GM21786 (cell line): ENCODE measurements at regions not wholly inside any gene's neighbourhood (a gene's known extent, or its start where the extent isn't known, plus 50 kb on each side); places are given as distances from the start of the nearest gene placed in this dataset.
"Not testable (repeated sequence)": the region's sequence is repeated elsewhere in the genome, so short reads cannot be mapped to it uniquely, and the experiment has no call there.

Source experiments
- ATAC-seq: cut with Tn5 transposase; IDR thresholded peaks from one replicate; pipeline ENCODE4 v1.9.1; 2021; ENCODE audit not compliant: unreplicated experiment

DNA sequence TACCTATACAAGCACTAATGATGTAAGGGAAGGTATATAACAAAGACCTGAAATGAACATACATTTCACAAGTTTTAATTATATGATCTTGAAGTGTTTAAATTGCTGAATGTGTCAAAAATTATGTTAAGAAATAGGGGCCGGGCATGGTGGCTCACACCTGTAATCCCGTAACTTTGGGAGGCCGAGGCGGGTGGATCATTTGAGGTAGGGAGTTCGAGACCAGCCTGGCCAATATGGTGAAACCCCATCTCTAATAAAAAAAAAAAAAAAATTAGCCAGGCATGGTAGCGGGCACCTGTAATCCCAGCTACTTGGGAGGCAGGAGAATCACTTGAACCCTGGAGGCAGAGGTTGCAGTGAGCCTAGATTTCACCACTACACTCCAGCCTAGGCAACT, 537.4 kb upstream of the STEAP1 start:
- ATAC-seq, result not testable (repeated sequence)

DNA sequence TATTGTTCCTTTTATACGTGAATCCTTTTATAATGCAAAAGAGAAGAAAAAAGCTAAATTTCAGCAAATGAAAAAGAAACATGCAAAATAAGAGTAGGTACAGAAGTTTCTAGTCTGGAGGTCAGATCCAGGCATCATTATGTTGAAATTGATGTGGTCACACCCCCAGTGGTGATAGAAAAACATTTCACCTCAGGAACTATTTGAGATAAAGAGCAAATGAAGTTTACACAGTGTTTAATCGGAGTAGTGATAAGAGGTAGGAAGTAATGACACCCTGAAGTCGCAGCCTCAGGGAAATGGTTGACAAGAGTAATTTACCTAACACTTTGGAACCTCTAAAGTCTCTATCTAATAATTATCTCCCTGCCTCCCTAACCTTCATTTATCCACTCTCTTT, 536.0 kb upstream of the STEAP1 start:
- ATAC-seq, result no peak

DNA sequence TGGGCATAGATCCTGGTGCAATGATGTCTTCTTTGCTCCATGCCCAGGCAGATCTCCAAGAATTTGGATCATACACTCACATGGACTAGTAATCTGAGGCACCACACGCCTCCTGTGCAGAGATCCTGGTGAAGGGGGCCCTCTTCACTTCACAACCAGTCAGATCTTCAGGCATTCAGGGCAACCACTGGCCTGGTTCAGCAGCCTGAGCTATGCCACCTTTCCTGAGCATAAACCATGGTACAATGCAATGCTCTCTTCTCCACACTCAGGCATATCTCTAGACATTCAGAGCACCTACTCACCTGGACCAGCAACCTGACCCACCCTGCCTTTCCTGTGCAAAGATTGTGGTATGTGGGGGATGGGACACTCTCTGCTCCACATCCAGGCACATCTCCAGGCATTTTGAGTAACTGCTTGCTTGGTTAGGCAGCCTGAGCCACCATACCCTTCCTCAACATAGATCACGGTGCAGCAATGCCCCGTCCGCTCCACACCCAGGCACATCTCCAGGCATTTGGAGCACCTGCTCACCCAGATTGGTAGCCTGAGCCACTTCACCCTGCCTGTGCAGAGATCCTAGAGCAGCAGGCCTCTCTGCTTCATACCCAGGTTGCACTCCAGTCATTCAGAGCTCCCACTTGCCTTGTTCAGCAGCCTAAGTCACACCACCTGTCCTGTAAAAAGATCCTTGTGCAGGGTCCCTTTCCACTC, 532.2 kb upstream of the STEAP1 start:
- no peak for ATAC-seq

DNA sequence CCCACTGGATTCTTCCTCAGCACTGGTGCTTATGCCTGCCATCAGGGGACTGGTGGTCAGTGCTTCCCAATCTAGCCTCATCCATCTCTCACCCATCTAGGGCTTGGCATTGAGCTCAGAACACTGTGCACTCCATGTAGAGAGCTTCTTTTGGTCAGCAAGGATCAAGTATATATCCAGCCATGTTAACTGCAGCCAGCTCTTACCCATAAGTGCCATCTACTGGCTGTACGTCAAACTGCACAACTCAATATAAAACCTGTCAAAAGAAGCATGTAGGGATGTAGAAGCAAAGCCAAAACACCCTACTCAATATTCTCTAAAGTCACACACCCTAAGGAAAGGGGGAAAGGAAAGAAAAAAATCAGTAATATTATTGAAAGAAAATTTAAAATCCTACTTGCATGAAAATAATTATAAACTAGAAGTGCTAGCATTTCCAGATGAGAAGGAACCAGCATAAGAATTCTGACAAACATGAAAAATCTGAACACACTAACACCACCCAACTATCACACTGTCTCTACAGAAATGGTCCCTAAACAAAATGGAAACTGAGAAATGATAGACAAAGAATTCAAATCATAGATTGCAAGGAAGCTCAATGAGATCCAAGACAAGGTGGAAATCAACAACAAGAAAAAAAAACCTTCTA, 531.1 kb upstream of the STEAP1 start:
- ATAC-seq, result peak; percentile 97

DNA sequence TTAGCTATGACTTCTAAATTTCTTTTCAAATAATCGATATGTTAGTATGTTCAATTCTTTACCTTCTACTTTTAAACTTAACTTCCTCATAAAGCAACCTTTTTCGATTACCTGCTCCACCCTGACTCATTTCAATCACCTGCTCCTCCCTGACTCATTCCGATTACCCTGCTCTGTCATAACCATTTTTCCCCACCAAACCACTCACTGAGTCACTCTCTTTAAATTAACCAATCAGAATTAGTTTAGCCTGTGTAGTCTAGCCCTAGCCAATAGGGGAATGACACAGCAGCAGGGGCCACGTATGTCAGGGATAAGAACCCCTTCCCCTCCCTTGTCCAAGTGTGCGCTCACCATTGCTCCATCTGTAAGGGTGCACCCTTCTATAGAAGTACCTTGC, 530.1 kb upstream of the STEAP1 start:
- not testable (repeated sequence) for ATAC-seq

DNA sequence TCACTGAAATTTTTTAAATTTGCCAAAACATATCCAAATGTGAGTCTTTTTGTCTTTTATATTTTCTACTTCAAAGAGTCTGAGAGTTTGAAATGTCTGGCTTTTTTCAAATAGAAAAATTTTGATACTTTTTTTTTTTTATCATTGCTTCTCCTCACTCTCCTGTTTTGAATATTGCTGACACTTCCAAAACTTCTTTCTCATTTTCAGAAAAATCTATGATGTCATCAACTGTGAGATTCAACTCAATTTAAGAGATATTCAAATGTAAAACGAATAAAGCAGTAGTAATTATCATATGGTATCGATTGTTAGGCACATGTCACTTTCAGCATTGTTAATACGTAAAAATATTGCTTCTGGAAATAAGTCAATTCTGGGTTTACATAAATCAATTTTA, 505.8 kb upstream of the STEAP1 start:
- no peak for ATAC-seq

DNA sequence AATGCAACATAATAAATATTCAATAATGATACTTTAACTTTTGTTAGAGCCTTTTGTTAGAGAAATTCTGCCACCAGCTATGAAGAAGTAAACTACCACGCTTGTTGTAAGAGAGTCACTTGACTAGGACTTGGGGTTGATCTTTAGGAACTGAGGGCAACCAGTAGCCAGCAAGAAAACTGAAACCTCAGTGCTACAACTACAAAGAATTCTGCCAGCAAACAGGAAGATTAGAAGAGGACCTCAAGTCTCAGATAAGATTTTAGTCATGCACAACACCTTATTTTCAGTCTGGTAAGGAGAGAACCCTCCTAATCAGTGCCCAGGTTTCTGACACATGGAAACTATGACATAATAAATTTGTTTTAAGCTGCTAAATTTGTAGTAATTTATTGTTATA, 498.3 kb upstream of the STEAP1 start:
- ATAC-seq, result no peak

DNA sequence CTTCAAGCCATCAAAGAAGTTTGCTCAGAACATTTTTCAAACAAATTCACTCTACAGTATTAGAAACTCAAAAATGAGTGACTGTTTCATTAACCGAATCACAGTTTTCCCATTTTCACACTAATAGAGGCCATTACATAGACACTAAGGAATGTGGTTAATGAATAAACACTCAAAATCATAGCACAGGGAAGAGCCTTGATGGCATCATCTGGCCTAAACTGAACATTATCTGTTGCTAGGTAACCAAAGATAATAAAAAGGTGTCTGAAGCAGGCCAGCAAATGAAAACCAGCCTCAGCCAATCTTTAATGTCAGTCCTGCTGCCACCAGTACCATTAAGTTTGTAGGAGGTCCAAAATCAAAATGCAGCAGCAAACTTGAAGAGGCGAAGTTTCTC, 492.4 kb upstream of the STEAP1 start:
- no peak for ATAC-seq

DNA sequence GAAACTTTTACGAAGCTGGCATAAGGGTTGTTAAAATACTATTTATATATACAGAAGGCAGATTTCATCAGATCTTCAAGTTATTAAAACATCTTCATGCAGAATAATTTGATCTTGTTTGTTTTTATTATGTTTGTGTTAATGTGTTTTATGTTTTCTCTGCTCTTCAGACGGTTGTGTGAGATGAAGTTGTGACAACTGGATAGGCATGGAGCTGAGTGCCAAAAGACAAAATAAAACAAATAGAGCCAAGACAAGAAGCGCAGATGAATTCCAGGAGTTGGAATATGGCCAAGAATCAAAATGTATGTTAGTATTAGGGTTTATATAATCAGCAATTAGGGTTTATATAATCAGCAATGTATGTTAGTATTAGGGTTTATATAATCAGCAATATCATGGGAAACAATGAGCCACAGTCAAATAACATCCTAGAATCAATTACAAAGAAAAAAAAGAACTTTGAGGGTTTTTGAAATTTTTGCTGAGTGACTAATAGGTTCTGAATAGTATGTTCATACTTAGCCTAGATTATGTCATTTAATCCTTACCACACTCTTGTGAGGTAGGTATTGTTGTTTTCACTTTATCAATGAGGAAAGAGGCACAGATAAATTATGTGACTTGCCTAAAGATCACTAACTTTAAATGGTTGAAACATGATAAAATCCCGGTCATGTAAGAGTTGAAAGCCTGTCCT, 488.0 kb upstream of the STEAP1 start:
- no peak for ATAC-seq

DNA sequence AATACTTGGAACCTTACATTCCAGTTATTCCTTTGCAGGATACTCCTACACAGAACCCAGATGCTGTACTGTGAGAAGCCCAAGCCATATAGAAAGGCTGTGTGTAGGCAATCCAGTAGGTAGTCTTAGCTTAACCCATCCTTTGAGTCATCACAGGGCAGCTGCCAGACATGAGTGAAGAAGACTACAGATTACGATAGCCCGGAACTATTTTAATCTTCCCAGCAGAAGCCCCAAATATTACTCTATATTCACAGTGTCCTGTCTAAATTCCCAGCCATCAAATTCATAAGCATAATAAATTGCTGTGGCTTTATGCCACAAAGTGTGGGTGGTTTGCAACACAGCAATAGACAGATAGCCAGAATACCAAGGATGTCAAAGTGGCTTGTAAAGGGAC, 474.1 kb upstream of the STEAP1 start:
- ATAC-seq, result no peak

DNA sequence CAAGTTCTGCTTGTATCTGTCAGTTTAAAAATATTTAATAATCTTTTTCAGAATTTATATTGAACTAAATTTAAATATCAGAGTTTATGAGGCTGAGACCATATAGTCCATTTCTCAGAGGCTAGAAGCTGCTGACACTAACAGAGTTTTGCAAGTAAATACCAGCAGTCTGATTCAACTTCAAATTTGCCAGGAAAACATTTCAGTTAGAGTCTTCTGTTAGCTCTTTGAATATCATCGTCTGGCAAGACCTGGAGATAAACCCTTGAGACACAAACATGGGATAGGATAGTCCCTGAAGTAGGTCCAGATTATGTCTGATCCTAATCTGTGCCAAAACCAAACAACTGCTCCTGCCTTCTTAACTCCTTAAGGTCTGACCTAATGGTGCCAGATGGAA, 472.8 kb upstream of the STEAP1 start:
- ATAC-seq, result no peak

DNA sequence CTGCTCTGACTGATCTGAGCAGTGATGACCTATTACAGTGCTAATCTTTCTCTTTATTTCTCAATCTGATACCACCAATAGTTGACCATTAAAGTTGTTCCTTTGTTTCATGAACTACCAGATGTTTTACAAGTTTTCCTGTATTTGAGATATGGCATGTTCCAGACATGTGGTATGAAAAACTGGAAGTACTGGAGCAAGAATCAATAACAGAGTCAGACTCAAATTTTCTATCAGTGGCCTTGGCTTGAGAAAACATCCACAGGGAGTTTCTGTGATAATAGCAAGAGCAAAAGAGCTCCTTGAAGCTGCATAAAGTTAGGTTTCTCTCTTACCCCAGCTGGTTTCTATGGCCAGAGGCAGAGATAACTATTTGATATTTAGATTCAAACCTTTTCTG, 469.0 kb upstream of the STEAP1 start:
- no peak for ATAC-seq

DNA sequence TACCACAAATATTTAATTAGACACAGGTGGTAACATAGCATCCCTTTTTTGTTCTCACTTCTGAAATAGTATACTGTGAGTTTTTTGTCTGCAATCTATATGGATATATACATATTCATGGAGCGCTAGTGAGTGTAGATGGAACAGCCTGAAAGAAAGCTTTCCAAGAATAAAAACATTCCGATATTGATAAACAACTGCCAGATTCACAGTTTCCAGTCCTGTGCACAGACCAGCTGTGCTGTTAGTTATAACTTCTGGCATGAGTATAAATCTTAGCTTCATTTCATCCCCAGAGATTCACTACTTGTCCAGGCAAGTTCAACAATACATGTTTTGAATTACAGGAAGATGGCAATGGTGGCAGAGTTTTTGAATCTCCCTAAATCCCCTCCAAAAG, 467.1 kb upstream of the STEAP1 start:
- ATAC-seq, result no peak

DNA sequence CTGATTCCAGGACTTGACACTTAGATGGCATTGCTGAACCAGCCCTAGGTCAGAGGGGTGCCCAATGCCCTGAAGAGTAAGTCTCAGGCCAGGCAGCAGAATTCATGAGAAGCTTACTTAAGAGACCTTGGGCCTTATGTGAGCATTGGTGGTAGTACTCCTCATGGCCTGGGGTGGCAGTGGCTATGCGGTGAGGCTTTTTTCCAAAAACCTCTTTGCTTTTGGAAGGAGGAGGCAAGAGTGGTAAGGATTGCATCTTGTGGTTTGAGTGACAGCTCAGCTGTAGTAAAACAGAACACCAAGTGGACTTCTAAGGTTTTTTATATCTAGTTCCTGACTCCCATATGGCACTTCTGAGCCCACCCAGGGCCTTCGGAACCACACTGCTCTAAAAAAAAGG, 459.0 kb upstream of the STEAP1 start:
- no peak for ATAC-seq

DNA sequence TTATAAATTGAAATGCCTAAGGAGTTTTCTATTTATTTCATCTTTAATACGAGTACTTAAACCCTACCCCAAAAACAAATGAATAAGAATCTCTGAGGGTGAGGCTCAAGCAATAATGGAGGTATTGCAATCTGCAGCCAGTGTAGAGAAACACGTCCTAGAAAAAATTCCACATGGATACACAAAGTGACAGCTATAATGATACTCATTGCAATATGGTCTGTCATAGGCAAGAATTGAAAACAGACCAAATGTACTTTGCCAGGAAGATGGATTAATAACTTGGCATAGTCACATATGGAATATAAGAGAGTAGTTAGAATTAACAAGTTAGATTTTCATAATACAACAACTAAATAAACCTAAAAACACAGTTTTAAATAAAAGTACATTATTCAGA, 440.1 kb upstream of the STEAP1 start:
- ATAC-seq, result no peak

DNA sequence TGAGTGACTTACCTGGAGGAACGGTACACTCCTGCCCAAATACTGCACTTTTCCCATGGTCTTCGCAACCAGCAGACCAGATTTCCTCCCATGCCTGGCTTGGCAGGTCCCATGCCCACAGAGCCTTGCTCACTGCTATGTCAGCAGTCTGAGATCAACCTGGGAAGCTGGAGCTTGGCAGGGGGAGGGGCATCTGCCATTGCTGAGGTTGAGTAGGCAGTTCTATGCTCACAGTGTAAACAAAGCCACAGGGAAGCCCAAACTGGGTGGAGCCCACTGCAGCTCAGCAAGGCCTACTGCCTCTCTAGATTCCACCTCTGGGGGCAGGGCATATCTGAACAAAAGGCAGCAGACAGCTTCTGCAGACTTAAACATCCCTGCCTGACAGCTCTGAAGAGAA, 435.3 kb upstream of the STEAP1 start:
- not testable (repeated sequence) for ATAC-seq

DNA sequence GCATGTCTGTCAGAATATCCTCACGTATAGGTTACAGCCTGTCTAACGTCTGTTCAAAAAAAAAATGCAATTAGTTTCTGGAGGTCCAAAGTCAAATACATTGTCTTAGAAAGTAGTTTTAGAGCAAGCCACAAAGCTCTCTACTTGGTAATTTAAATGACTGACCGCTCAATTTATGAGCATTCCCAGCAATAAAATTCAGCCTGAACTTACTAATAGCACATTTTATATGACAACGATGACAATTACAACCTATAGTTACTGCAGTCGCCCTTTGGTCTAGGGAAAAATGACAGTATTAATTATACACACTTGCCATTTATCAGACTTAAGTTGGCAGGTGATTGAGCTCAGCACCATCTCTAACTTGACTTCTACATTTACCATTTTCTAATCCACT, 425.8 kb upstream of the STEAP1 start:
- no peak for ATAC-seq

DNA sequence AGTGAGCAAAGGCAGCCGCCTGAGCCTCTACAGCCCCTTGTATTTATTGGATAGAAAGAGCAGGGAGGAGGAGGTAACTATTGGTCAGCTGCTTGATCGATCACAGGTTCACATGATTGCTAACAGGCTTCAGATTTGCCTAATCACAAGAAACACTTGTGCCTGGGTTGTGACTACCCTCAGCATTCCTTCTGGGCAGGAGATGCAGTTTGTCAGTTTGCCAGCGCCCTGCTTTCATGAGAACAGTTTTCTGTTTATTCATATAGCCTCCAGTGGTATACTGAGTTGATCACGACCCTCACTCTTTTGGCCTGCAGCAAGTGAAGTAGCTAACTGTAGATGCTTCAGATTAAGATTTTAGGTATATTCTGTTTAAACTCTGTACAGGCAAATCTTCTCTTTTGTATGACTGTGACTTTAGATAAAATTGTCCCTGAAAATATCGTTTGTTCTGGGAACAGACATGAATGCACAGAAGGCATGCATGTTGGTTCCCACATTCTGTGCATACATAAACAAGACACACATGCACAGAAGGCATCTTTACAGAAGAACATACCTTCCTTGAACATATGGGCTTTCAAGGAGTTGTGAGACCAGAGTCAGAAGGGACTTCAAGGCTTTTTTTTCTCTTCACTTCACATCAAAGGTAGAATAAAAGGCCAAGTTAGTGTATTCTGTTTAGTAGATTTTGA, 422.4 kb upstream of the STEAP1 start:
- ATAC-seq, result no peak

DNA sequence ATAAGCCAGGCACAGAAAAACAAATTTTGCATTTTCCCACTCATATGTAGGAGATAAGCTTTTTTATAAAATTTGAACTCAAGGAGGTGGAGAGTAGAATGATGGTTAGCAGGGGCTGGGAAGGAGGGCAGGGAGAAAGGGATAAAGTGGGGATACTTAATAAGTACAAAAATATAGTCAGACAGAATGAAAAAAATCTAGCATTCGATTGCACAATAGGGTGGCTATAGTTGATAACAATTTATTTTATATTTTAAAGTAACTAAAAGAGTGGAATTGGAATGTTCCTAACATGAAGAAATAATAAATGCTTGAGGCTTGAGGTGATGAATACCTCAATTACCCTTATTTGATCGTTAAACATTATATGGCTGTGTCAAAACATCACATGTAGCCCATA, 415.7 kb upstream of the STEAP1 start:
- no peak for ATAC-seq

DNA sequence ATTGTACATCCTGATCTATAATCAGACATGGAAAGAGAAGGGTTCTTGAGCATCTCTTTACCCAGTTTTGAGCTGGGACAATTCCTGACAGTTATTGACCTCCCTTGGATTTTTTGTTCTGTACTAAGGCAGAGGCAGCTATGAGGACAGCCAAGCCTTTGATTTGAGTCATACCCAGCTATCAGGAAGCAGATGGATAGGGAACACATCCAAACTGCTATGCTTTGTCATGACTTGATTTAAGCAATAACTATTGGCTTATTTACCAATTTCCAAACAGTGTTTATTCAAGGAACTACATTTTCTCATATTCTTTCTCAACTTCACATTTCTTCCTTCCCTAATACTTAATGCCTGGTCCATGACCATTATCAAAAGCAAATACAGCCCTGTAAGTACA, 396.4 kb upstream of the STEAP1 start:
- ATAC-seq, result no peak

DNA sequence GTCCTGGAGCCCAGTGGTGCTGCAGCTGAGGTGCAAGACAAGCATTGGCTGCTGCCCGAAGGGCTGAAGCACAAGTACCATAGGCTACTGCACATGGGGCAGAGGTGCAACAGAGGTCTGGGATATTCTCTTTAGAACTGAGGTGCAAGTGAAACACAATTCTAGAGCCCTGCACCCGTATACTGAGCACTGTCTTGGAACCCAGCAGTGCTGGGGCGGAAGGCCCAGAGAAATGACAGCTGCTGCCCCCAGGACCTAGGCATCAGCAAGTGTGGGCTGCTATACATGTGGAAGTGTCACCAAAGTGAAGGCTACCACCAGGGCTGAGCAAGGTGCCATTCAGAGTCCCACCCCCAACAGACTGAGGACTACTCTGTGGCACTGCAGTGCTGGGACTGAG, 393.6 kb upstream of the STEAP1 start:
- ATAC-seq, result no peak

DNA sequence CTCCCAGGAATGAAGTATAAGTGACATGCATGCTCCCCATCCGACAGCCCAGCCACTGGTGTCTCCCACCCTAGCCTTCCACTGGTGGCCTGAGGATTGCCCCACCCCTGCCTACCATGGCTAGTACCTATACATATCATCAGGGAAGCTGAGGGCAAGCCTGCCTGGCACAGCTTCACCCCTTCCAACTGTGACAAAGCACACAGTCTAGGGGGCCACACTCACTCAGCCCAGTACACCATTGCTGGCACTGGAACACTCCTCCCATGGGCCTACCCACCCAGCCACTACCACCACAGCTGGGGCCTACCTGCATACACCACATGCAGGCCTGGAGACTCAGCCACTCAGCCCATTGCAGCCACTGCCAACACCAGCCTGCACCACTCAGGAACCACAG, 393.1 kb upstream of the STEAP1 start:
- no peak for ATAC-seq
